LNCaP clone FGC (cell line): ENCODE measurements at regions not wholly inside any gene's neighbourhood (a gene's known extent, or its start where the extent isn't known, plus 50 kb on each side); places are given as distances from the start of the nearest gene placed in this dataset.

Source experiments
- DNase-seq: peaks from one replicate; pipeline ENCODE4 v3.0.0-alpha.2; 2011; ENCODE audit warnings: low read depth
- H3K4me3 ChIP-seq: 2 replicates; pipeline ENCODE4 v1.5.1; 2011; ENCODE audit warnings: mild to moderate bottlenecking, low read depth, low read length, control low read depth
- CTCF ChIP-seq: IDR thresholded peaks from 2 replicates; pipeline ENCODE4 v1.5.1; 2012; ENCODE audit warnings: mild to moderate bottlenecking; ENCODE audit not compliant: control insufficient read depth, insufficient read depth; ENCODE audit errors: extremely low read depth

DNA sequence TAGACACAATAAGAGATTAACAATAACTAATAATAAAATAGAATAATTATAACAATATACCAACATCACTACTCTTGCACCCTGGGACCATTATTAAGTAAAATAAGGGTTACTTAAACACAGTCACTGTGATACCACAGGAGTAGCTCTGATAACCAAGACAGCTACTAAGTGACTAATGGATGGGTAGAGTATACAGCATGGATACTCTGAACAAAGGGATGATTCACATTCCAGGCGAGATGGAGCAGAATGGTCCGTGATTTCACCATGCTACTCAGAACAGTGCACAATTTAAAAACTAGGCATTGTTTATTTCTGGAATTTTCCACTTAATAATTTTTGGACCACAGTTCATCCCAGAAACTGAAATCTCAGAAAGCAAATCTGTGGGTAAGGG lies 80.0 kb upstream of the FUT9 start:
- no peak overlapping the region for H3K4me3 ChIP-seq
- DNase-seq = no peak
- TF ChIP-seq CTCF = no peak

- DNase-seq = no peak
- no peak for TF ChIP-seq CTCF
- H3K4me3 ChIP-seq = no peak overlapping the region
Observed at GRCh38 chr6:95946906-95947305, 68.9 kb upstream of the FUT9 start.

GRCh38 chr6:95948324-95948723 lies 67.5 kb upstream of the FUT9 start:
- TF ChIP-seq CTCF = no peak
- H3K4me3 ChIP-seq = no peak overlapping the region
- no peak for DNase-seq

GRCh38 chr6:95949985-95950384 lies 65.8 kb upstream of the FUT9 start:
- DNase-seq = no peak
- TF ChIP-seq CTCF = no peak
- H3K4me3 ChIP-seq = no peak overlapping the region

- TF ChIP-seq CTCF = no peak
- H3K4me3 ChIP-seq = no peak overlapping the region
- DNase-seq = no peak
Observed at GRCh38 chr6:95958686-95959085, 57.1 kb upstream of the FUT9 start.

DNA sequence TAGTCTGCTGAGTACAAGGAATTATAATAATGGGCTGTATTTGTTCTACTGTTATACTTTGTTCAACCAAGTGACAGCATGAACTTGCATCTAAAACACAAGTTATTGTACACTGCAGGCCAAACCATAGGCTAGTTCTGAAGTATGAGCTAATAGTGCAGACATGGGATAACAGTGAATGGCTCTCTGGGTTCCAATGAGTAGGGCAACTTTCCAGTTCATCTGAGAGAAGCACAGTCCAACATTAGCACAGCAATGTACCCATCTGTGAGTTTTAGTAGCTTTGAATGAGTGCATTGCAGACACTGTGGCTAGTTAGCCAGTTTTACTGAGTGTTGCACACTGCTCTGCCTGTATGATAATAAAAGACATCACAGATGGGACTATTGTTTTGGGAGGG lies 56.5 kb upstream of the FUT9 start:
- no peak for TF ChIP-seq CTCF
- DNase-seq = no peak
- no peak overlapping the region for H3K4me3 ChIP-seq
